Astrocyte (in vitro differentiated cells and primary cell): ENCODE measurements at regions not wholly inside any gene's neighbourhood (a gene's known extent, or its start where the extent isn't known, plus 50 kb on each side); places are given as distances from the start of the nearest gene placed in this dataset.
A peak's percentile ranks its signal among the peaks of the same experiment; 100 is the strongest.

ENCODE experiments used
- DNase-seq: peaks from one replicate; pipeline ENCODE4 v3.0.0-alpha.2; 2010; ENCODE audit warnings: low read depth
- FAIRE-seq: peaks from 2 replicates; lab custom pipeline; 2011; peaks lifted over from hg19 to GRCh38; lab: Jason Lieb, UNC
- H2AFZ ChIP-seq: 2 replicates; pipeline ENCODE4 v1.6.0; 2012; ENCODE audit warnings: low read depth, low read length, inconsistent platforms
- H3K27ac ChIP-seq: 2 replicates; pipeline ENCODE4 v1.5.1; 2011; ENCODE audit warnings: low read depth, low read length, inconsistent platforms
- H3K27me3 ChIP-seq: 2 replicates; pipeline ENCODE4 v1.6.0; 2011; ENCODE audit warnings: low read length, inconsistent platforms; ENCODE audit not compliant: insufficient read depth
- H3K36me3 ChIP-seq: 2 replicates; pipeline ENCODE4 v1.5.1; 2011; ENCODE audit warnings: low read length, inconsistent platforms; ENCODE audit not compliant: insufficient read depth
- H3K4me1 ChIP-seq: 2 replicates; pipeline ENCODE4 v1.5.1; 2011; ENCODE audit warnings: low read length, inconsistent platforms; ENCODE audit not compliant: insufficient read depth
- H3K4me2 ChIP-seq: 2 replicates; pipeline ENCODE4 v1.6.0; 2012; ENCODE audit warnings: low read length, inconsistent platforms
- H3K4me3 ChIP-seq: 2 replicates; pipeline ENCODE4 v1.5.1; 2011; ENCODE audit warnings: low read depth, mild to moderate bottlenecking, low read length, inconsistent platforms; ENCODE audit not compliant: insufficient read depth
- H3K79me2 ChIP-seq: 2 replicates; pipeline ENCODE4 v1.6.0; 2012; ENCODE audit warnings: mild to moderate bottlenecking, low read length, inconsistent platforms; ENCODE audit not compliant: insufficient read depth
- H3K9ac ChIP-seq: 2 replicates; pipeline ENCODE4 v1.6.0; 2012; ENCODE audit warnings: mild to moderate bottlenecking, low read length, inconsistent platforms
- H3K9me3 ChIP-seq: 2 replicates; pipeline ENCODE4 v1.5.1; 2012; ENCODE audit warnings: low read depth, mild to moderate bottlenecking, low read length, inconsistent platforms; ENCODE audit not compliant: insufficient read depth
- H4K20me1 ChIP-seq: 2 replicates; pipeline ENCODE4 v1.6.0; 2012; ENCODE audit warnings: low read length, inconsistent platforms; ENCODE audit not compliant: insufficient read depth
- H3K27ac Mint-ChIP-seq: one replicate; pipeline ENCODE4 v1.8.0; 2021; ENCODE audit warnings: mild to moderate bottlenecking, mixed read lengths; ENCODE audit not compliant: unreplicated experiment
- H3K27me3 Mint-ChIP-seq: one replicate; pipeline ENCODE4 v1.8.0; 2021; ENCODE audit warnings: low read depth, mixed read lengths; ENCODE audit not compliant: unreplicated experiment
- H3K36me3 Mint-ChIP-seq: one replicate; pipeline ENCODE4 v1.8.0; 2021; ENCODE audit warnings: low read depth, mixed read lengths; ENCODE audit not compliant: unreplicated experiment
- H3K4me1 Mint-ChIP-seq: one replicate; pipeline ENCODE4 v1.8.0; 2021; ENCODE audit warnings: low read depth, mixed read lengths; ENCODE audit not compliant: unreplicated experiment
- H3K4me3 Mint-ChIP-seq: one replicate; pipeline ENCODE4 v1.8.0; 2021; ENCODE audit warnings: mild to moderate bottlenecking, moderate library complexity, mixed read lengths; ENCODE audit not compliant: unreplicated experiment
- H3K9me3 Mint-ChIP-seq: one replicate; pipeline ENCODE4 v1.8.0; 2021; ENCODE audit warnings: mild to moderate bottlenecking, mixed read lengths; ENCODE audit not compliant: unreplicated experiment
- EZH2 ChIP-seq: IDR thresholded peaks from 2 replicates; pipeline ENCODE4 v1.6.1; 2012; ENCODE audit warnings: mild to moderate bottlenecking, low read length, inconsistent platforms; ENCODE audit not compliant: insufficient read depth
- TF ChIP-seq, protein P1 (sequence below): IDR thresholded peaks from 2 replicates; pipeline ENCODE4 v1.5.1; 2011; ENCODE audit warnings: low read depth, mild to moderate bottlenecking, inconsistent platforms, low read length, moderate library complexity; ENCODE audit not compliant: insufficient read depth

DNA sequence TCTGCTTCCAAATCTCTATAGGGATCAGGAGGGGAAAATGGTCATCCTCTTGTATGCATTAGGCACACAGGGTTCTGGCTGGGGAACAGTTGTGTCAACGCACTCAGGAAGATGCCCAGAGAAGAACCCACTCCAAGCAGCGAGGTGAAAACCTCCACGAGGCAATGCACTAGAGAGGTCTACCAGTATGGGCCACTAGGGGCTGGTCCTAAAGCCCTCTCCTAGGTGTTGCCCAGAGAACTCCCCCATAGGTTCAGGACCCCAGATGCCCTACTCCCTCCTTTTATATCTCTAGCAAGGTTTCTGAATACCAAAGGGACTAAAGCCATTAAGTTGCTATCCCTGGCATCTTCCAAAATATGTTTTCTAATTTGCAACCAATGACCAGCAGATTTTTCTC lies 142.7 kb upstream of the NLGN4X start:
- H4K20me1 ChIP-seq, result no peaks in the 10 kb centered on the region
- no peaks in the 10 kb centered on the region for H3K79me2 ChIP-seq
- FAIRE-seq, result no peak
- no peak overlapping the region for H3K4me3 ChIP-seq
- H3K27me3 Mint-ChIP-seq, result no peaks in the 10 kb centered on the region
- H3K4me2 ChIP-seq, result no peak overlapping the region
- no peak overlapping the region for H2AFZ ChIP-seq
- no peaks in the 10 kb centered on the region for H3K27me3 ChIP-seq
- no peak overlapping the region for H3K4me3 Mint-ChIP-seq
- H3K36me3 Mint-ChIP-seq, result no peaks in the 10 kb centered on the region
- no peaks in the 10 kb centered on the region for H3K9me3 ChIP-seq
- H3K4me1 ChIP-seq, result no peaks in the 10 kb centered on the region
- TF ChIP-seq, protein P1, sequence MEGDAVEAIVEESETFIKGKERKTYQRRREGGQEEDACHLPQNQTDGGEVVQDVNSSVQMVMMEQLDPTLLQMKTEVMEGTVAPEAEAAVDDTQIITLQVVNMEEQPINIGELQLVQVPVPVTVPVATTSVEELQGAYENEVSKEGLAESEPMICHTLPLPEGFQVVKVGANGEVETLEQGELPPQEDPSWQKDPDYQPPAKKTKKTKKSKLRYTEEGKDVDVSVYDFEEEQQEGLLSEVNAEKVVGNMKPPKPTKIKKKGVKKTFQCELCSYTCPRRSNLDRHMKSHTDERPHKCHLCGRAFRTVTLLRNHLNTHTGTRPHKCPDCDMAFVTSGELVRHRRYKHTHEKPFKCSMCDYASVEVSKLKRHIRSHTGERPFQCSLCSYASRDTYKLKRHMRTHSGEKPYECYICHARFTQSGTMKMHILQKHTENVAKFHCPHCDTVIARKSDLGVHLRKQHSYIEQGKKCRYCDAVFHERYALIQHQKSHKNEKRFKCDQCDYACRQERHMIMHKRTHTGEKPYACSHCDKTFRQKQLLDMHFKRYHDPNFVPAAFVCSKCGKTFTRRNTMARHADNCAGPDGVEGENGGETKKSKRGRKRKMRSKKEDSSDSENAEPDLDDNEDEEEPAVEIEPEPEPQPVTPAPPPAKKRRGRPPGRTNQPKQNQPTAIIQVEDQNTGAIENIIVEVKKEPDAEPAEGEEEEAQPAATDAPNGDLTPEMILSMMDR, result no peak
- TF ChIP-seq EZH2, result no peak
- no peak for DNase-seq
- H3K9me3 Mint-ChIP-seq, result no peaks in the 10 kb centered on the region
- H3K9ac ChIP-seq, result no peak overlapping the region
- no peaks in the 10 kb centered on the region for H3K36me3 ChIP-seq
- no peaks in the 10 kb centered on the region for H3K4me1 Mint-ChIP-seq
- H3K27ac ChIP-seq, result no peak overlapping the region
- H3K27ac Mint-ChIP-seq, result no peak overlapping the region

DNA sequence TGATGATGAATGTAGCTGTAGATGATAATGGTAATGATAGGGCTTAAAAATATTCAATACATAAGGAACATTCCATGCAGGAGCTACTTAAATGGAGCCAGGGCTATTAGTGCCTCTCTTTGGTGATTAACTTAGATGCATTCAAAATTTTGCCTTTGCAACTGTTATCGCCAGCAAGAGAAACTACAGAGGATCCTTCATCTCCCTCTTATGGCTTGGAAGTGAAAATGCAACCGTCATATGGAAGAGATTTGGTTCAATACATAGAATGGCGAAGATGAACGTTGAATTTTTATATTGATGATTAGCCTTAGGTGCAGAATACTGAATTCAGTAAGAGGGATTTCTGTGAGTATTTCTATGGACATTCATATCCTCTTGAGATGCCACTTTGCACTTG lies 134.5 kb upstream of the NLGN4X start:
- no peaks in the 10 kb centered on the region for H4K20me1 ChIP-seq

DNA sequence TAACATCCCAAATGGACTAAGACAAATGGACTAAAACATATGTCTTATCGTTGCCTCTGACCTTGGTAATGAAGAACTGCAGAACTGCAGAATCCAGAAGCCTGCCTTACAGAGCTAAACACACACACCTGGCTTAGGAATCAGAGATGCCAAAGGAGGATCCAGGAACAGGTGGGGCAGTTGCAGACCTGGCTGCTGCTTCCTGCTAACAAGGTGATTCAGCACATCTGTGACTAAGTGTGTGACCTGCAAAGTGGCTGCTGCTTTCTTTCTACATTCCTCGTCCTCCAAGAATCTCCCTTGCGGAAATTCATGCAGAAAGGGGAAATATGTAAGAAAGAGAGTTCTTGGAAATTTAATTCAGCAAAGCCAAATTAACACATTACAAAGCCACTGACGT lies 96.8 kb upstream of the NLGN4X start:
- no peaks in the 10 kb centered on the region for H3K9me3 ChIP-seq
- Mint-ChIP-seq H3K27me3 (no peaks in the 10 kb centered on the region), H3K27ac (no peak overlapping the region), H3K4me3 (no peak overlapping the region), H3K9me3 (no peaks in the 10 kb centered on the region), H3K36me3 (no peaks in the 10 kb centered on the region), H3K4me1 (no peaks in the 10 kb centered on the region)
- no peaks in the 10 kb centered on the region for H3K36me3 ChIP-seq
- no peaks in the 10 kb centered on the region for H4K20me1 ChIP-seq
- no peak for DNase-seq
- no peak overlapping the region for H3K4me3 ChIP-seq
- no peaks in the 10 kb centered on the region for H3K27me3 ChIP-seq
- peak; percentile 76 for FAIRE-seq
- no peak overlapping the region for H2AFZ ChIP-seq
- no peaks in the 10 kb centered on the region for H3K4me1 ChIP-seq
- TF ChIP-seq, protein P1, result no peak
- TF ChIP-seq EZH2, result no peak
- no peak overlapping the region for H3K9ac ChIP-seq
- no peak overlapping the region for H3K4me2 ChIP-seq
- H3K79me2 ChIP-seq, result no peaks in the 10 kb centered on the region
- no peak overlapping the region for H3K27ac ChIP-seq

More for the DNA sequence above, 134.5 kb upstream of the NLGN4X start:
- Histone ChIP-seq H3K4me1 (no peaks in the 10 kb centered on the region), H3K27me3 (no peaks in the 10 kb centered on the region), H3K9me3 (no peaks in the 10 kb centered on the region), H3K4me3 (no peak overlapping the region), H3K79me2 (no peaks in the 10 kb centered on the region), H3K36me3 (no peaks in the 10 kb centered on the region), H2AFZ (no peak overlapping the region), H3K9ac (no peak overlapping the region), H3K27ac (no peak overlapping the region), H3K4me2 (no peak overlapping the region)
- FAIRE-seq (peak; percentile 65), DNase-seq (no peak)
- Mint-ChIP-seq H3K9me3 (no peaks in the 10 kb centered on the region), H3K36me3 (no peaks in the 10 kb centered on the region), H3K27ac (no peak overlapping the region), H3K4me1 (no peaks in the 10 kb centered on the region), H3K4me3 (no peak overlapping the region), H3K27me3 (no peaks in the 10 kb centered on the region)
- TF ChIP-seq, protein P1, result no peak
- no peak for TF ChIP-seq EZH2
